Cardiac muscle cell (in vitro differentiated cells and primary cell): ENCODE measurements at regions not wholly inside any gene's neighbourhood (a gene's known extent, or its start where the extent isn't known, plus 50 kb on each side); places are given as distances from the start of the nearest gene placed in this dataset.

ENCODE experiments used
- DNase-seq, 2 donors: peaks; one replicate each; pipeline versions ENCODE4 v3.0.0 to v3.0.0-alpha.2; 2010 to 2017; ENCODE audit warnings: low read depth in 1 of 2, low spot score in 1 of 2
- H3K27ac ChIP-seq: fragments of 200-600 bp; sonication (generic); 2 replicates; pipeline ENCODE4 v1.5.1; 2016
- H3K27me3 ChIP-seq: fragments of 200-600 bp; sonication (generic); 2 replicates; pipeline ENCODE4 v1.6.0; 2016; ENCODE audit warnings: control low read depth
- H3K36me3 ChIP-seq: fragments of 200-600 bp; sonication (generic); 2 replicates; pipeline ENCODE4 v1.5.1; 2016; ENCODE audit warnings: control low read depth
- H3K4me1 ChIP-seq: fragments of 200-600 bp; sonication (generic); 2 replicates; pipeline ENCODE4 v1.8.1; 2017; ENCODE audit warnings: low read depth, mild to moderate bottlenecking, mixed run types
- H3K4me3 ChIP-seq: fragments of 200-600 bp; sonication (generic); 2 replicates; pipeline ENCODE4 v1.5.1; 2016; ENCODE audit warnings: mild to moderate bottlenecking
- H3K9me3 ChIP-seq: fragments of 200-600 bp; sonication (generic); 2 replicates; pipeline ENCODE4 v1.5.1; 2017; ENCODE audit warnings: low read depth, mild to moderate bottlenecking, control low read depth
- CTCF ChIP-seq: IDR thresholded peaks from 2 replicates; pipeline ENCODE4 v1.5.1; 2012; ENCODE audit warnings: low read depth, mild to moderate bottlenecking, low read length

- no peak for TF ChIP-seq CTCF
- Histone ChIP-seq H3K27ac (no peak overlapping the region), H3K4me3 (no peak overlapping the region), H3K27me3 (no peaks in the 10 kb centered on the region), H3K9me3 (no peaks in the 10 kb centered on the region), H3K36me3 (no peaks in the 10 kb centered on the region), H3K4me1 (no peaks in the 10 kb centered on the region)
- DNase-seq = no peak
These were observed 585.1 kb downstream of the DNAJB9 start for GRCh38 chr7:109154748-109155147.

- DNase-seq = no peak
- no peak for TF ChIP-seq CTCF
- no peaks in the 10 kb centered on the region for H3K36me3 ChIP-seq
These were observed 588.6 kb downstream of the DNAJB9 start for GRCh38 chr7:109158246-109158645.

GRCh38 chr7:109176661-109177060 lies 607.0 kb downstream of the DNAJB9 start:
- Histone ChIP-seq H3K27ac (no peak overlapping the region), H3K36me3 (no peaks in the 10 kb centered on the region), H3K9me3 (no peaks in the 10 kb centered on the region), H3K4me1 (no peaks in the 10 kb centered on the region), H3K27me3 (no peaks in the 10 kb centered on the region), H3K4me3 (no peak overlapping the region)
- no peak for TF ChIP-seq CTCF
- no peak for DNase-seq

More at GRCh38 chr7:109158246-109158645, 588.6 kb downstream of the DNAJB9 start:
- Histone ChIP-seq H3K4me3 (no peak overlapping the region), H3K27me3 (no peaks in the 10 kb centered on the region), H3K9me3 (no peaks in the 10 kb centered on the region), H3K27ac (no peak overlapping the region), H3K4me1 (no peaks in the 10 kb centered on the region)

GRCh38 chr7:109178342-109178741 lies 608.7 kb downstream of the DNAJB9 start:
- Histone ChIP-seq H3K4me3 (no peak overlapping the region), H3K4me1 (no peaks in the 10 kb centered on the region)

GRCh38 chr7:109179601-109180000 lies 609.9 kb downstream of the DNAJB9 start:
- no peaks in the 10 kb centered on the region for H3K36me3 ChIP-seq
- no peak overlapping the region for H3K27ac ChIP-seq
- TF ChIP-seq CTCF = no peak
- no peaks in the 10 kb centered on the region for H3K4me1 ChIP-seq
- no peaks in the 10 kb centered on the region for H3K9me3 ChIP-seq
- no peak for DNase-seq
- H3K4me3 ChIP-seq = no peak overlapping the region
- no peaks in the 10 kb centered on the region for H3K27me3 ChIP-seq

More at GRCh38 chr7:109178342-109178741, 608.7 kb downstream of the DNAJB9 start:
- Histone ChIP-seq H3K27ac (no peak overlapping the region), H3K9me3 (no peaks in the 10 kb centered on the region), H3K27me3 (no peaks in the 10 kb centered on the region), H3K36me3 (no peaks in the 10 kb centered on the region)
- DNase-seq = no peak
- TF ChIP-seq CTCF = no peak
